Kidney capillary endothelial cell (primary cell): ENCODE measurements at regions not wholly inside any gene's neighbourhood (a gene's known extent, or its start where the extent isn't known, plus 50 kb on each side); places are given as distances from the start of the nearest gene placed in this dataset.
"Not testable (repeated sequence)": the region's sequence is repeated elsewhere in the genome, so short reads cannot be mapped to it uniquely, and the experiment has no call there.

Experiments
- DNase-seq: peaks from one replicate; pipeline ENCODE4 v3.0.0-alpha.2; 2018; ENCODE audit warnings: low spot score

- no peak for DNase-seq
Measured at GRCh38 chr4:3648731-3649130, 116.5 kb upstream of the LRPAP1 start.

GRCh38 chr4:3648195-3648594, 116.0 kb upstream of the LRPAP1 start:
- no peak for DNase-seq

- no peak for DNase-seq
Measured at GRCh38 chr4:3647421-3647820, 115.2 kb upstream of the LRPAP1 start.

DNA sequence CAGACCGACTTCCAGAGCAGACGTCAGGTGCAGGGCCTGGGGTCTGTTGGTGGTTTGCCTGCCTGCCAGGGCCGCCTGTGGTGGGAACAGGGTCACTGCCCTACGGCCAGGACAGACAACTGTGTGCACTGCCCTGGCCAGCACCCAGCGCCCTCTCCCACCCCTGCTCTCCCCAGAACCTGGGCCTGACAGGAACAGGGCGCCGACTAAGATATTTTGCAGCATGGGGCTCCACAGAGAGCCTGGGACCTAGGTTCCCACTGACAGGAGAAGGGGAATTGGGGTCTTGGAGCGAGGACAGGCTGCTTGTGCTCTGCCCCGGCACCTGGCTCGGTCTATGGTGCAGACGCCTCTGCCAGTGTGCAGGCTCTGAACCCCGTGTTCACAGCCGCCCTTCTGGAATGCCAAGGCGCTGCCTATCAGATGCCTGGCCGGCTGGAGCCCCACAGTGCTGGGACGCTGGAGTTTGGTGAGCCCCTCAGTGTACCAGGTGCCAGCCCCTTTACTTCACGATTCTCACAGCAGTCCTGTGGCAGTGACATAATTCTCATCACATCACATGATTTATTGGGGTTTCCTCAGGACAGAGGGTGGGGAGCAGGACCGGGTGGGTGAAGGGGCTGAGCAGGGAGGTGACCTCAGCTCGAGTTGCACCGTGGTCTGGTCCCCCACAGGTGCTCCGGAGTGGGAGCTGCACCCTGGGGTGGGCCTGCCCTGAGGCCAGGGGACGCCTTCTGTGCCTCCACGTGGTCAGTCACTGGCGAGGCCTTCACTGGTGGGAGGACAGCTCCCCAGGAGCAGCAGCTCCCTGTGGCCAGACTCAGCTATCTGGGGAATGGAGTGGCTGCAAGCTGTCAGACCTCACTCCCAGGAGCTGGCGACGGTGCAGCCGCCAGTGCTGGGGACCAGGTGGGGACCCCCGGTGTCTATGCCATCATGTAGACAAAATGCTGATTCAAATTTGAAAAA, 113.8 kb upstream of the LRPAP1 start:
- no peak for DNase-seq

DNA sequence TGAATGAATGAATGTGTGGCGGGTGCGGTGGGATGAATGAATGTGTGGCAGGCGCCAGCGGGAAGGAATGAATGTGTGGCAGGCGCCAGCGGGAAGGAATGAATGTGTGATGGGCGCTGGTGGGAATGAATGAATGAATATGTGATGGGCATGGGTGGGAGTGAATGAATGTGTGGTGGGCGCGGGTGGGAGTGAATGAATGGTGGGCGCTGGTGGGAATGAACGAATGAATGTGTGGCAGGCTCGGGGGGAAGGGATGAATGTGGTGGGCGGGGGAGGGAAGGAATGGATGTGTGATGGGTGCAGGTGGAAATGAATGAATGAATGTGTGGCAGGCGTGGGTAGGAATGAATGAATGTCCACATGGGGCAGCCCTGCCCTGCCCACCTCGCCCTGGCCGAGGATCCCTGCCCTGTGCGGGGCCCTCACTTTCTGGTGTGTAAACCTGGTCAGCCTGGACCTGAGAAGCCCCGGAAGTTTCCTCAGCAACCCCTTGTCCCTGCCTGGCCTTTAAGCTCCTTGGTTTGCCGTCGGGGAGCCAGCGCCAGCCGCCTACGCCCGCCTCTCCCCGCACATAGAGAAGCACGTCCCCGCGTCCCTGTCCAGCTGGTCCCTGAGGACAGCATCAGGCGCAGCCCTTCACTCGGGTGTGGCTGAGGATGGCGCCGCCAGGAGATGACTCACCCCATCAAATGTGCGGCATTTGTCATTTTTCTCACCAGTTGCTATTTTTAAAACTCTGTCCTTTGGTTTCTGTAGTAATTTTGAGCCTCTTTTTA, 112.8 kb upstream of the LRPAP1 start:
- DNase-seq, result peak; percentile 52

DNA sequence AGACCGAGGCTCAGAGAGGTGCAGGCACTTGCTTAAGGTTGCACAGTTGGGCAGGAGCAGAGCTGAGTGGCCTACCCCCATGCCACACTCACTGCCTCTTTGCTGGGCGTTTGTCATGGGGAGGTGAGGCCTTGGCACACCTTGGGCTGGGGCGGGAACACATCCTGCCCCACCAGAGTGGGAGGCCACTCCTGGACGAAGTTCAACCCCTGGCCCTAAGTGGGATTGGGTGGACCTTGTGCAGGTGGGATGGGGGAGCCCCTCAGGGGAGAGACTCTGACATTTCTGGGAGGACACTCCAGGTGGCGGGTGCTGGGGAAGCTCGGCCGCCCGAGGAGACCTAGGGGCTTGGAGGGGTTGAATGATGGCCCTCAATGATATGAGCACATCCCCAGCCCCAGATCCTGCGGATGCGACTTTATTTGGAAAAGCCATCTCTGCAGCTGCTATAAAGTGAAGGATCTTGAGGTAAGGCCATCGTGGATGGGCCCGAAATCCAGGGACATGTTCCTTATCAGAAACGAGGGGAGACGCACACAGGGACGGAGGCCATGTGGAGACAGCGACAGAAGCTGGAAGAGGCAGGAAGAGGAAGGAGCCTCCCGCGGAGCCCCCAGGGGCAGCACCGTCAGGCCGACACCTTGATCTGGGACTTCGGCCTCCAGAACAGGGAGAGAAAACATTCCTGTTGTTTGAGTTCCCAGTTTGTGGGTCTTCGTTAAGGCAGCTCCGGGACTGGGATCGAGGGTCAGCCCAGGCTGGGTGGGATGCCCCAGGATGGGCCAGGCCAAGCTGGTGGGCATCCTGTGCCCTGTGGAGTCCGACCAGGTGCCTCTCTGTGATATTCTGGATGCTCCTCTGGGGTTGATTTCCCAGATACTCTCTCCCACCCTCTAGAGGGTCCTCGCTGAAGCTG, 111.6 kb upstream of the LRPAP1 start:
- no peak for DNase-seq

DNA sequence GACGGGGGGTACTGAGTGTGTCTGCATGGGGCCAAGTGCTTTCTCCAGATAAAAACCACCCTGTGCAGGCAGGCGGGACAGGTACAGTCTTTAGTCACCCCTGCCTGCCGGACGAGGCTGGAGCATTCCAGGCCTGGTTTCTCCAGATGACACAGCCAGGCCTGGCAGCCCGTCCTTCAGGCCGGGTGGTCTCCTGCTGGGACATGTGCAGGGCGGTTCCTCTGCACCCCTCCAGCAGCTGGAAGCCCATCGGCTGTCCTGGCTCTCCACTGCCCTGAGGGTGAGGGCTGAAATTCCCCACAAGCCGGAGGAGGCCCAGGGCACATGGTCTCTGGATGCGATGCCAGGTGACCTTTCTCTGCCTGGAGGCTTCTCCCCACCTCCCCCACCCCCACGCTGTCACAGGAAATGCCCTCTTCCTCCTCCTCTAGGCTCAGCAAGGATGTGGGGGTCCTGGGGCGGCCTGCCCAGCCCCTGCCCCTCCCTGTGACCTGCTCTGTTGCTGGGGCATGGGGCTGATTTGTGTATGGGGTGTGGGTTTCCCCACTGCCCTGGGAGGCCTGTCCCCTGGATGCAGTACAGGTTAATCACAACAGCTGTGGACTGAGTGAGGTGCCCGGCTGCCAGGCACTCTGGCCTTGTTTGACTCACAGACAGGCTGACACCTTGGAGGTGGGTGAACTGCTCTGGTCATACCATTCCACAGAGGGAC, 110.7 kb upstream of the LRPAP1 start:
- no peak for DNase-seq

- no peak for DNase-seq
Measured at GRCh38 chr4:3642056-3642630, 109.9 kb upstream of the LRPAP1 start.

DNA sequence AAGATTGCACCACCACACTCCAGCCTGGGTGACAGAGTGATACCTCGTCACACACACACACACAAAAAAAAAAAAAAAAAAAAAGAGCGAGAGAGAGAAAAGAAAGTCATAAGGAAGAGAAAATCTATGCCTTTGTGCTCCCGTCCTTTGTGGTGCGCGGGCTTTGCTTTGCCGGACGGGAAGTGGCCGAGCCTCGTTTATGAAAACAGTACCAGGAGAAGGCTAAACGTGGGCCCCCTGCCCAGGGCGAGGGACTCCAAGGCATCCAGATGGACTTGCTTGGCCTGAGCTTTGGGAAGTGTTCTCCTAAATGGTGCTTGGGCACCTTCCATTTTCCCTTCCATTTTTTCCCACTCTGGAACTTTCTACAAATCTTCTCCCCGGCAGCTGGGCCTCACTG, 109.3 kb upstream of the LRPAP1 start:
- DNase-seq, result no peak

- DNase-seq, result no peak
Measured at GRCh38 chr4:3640587-3640962, 108.4 kb upstream of the LRPAP1 start.

DNA sequence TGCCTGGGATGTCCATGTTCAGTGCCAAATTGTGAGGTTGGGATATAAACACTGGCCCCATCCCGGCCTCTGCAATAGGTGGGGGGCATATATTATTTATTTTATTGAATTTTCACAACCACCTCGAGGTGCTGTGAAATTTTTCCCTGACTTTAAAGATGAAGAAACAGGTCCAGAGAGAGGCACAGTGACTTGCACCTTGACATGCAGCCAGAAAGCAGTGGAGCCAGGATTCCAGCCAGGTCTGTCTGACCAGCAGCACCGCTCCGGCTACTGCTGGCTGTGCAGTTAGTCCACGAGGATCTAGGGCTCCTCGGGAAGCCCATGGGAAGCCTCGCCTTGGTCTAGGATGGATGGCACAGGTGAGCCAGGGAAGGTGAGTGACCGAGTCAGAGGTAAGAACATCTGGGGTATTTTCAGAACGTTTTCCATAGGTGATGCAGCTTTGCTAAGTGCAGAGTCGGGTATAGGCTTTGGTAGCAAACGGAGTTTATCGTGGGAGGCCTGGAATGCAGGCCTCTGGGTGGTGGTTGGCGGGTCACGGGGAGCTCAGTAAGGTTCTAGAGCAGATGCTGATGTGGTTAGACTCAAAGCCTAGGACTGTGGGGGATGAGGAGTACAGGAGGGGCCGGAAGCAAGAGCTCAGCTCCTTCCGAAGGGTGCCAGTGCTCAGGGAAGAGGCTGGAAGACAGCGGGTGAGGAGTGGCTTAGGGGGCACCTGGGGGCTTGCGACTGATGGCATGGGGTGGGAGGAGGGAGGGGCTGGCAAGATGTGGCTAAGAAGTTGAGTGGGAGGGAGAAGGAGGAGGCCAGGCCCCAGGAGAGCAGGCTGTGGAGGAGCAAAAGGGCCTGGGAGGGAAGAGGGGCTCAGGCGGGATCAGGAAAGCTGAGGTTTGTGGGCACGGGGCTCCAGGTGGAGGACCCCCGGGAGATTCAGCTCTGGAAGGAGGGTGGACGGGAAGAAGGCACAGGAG, 107.7 kb upstream of the LRPAP1 start:
- DNase-seq, result no peak

GRCh38 chr4:3638080-3638795, 106.0 kb upstream of the LRPAP1 start:
- DNase-seq, result no peak

DNA sequence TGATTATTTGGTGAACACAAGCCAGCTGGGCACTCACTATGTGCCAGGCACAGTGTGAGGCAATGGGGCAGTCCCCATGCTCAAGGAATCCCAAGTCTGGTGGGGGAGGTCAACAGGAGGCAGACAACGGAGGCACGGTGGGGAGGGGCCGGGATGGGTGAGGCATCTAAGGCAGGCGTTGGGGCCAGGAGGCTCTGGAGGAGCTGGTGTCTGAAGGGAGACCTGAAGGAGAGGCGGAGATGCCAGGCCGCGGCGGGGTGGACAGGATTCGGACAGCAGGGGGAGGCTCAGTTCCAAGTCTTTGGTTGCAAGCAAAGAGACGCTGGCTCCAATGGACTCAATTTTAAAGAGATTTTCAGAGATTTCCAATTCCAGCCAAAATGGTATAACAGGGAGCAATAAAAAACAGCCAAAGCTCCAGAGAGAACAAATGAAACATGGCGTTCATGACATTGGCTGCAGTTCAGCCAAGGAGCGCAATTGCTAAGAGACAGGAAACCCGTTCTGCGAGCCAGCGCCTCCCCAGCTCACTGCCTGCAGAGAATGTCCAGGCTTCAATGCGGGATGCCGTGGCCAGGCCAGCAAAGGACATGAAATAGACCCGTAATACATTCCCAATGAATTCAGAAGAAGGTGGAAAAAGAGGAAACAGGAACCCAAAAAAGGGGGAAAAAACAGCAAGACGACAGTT, 105.2 kb upstream of the LRPAP1 start:
- no peak for DNase-seq

GRCh38 chr4:3636646-3637320, 104.6 kb upstream of the LRPAP1 start:
- DNase-seq, result no peak

GRCh38 chr4:3636020-3636419, 103.8 kb upstream of the LRPAP1 start:
- DNase-seq, result not testable (repeated sequence)

- no peak for DNase-seq
Measured at GRCh38 chr4:3634894-3635820, 102.9 kb upstream of the LRPAP1 start.
